BLaER1 treated with 17β-estradiol and CSF1 and Interleukin-3, amounts not matched to agents 10 nM and 100 nM (cell line): ENCODE measurements at regions not wholly inside any gene's neighbourhood (a gene's known extent, or its start where the extent isn't known, plus 50 kb on each side); places are given as distances from the start of the nearest gene placed in this dataset.
"Not testable (repeated sequence)": the region's sequence is repeated elsewhere in the genome, so short reads cannot be mapped to it uniquely, and the experiment has no call there.

ENCODE experiments used
- H3K27ac ChIP-seq, 11 experiments: shearing (Covaris generic); formaldehyde crosslinking; 2 replicates each; pipeline ENCODE4 v1.8.1; 2022
- H3K27me3 ChIP-seq, 11 experiments: shearing (Covaris generic); formaldehyde crosslinking; 2 replicates each; pipeline ENCODE4 v1.8.1; 2022
- H3K36me3 ChIP-seq, 11 experiments: shearing (Covaris generic); formaldehyde crosslinking; 2 replicates each; pipeline ENCODE4 v1.8.1; 2022
- H3K4me1 ChIP-seq, 10 experiments: shearing (Covaris generic); formaldehyde crosslinking; 2 replicates each; pipeline ENCODE4 v1.8.1; 2022
- H3K4me2 ChIP-seq, 11 experiments: shearing (Covaris generic); formaldehyde crosslinking; 2 replicates each; pipeline ENCODE4 v1.8.1; 2022
- H3K4me3 ChIP-seq, 10 experiments: shearing (Covaris generic); formaldehyde crosslinking; 2 replicates each; pipeline ENCODE4 v1.8.1; 2022
- H3K9ac ChIP-seq, 11 experiments: shearing (Covaris generic); formaldehyde crosslinking; 2 replicates each; pipeline ENCODE4 v1.8.1; 2022
- H3K9me3 ChIP-seq, 11 experiments: shearing (Covaris generic); formaldehyde crosslinking; replicated peaks in 1 of 11; 2 replicates each; pipeline ENCODE4 v1.8.1; 2022
- H4K20me1 ChIP-seq, 11 experiments: shearing (Covaris generic); formaldehyde crosslinking; 2 replicates each; pipeline ENCODE4 v1.8.1; 2022
- Cebpa-rat ChIP-seq, 11 experiments: shearing (Covaris generic); IDR thresholded peaks; 2 replicates each; pipeline ENCODE4 v1.8.1; 2022

- Histone ChIP-seq H3K27me3 (no peaks in the 10 kb centered on the region), H3K36me3 (no peaks in the 10 kb centered on the region), H3K4me1 (peaks cover 0 to 5% (median 0%) of the 10 kb centered on the region in 10 experiments; a peak in 2 of 20 replicates), H3K27ac (no peak overlapping the region), H3K4me3 (no peak overlapping the region), H3K9me3 (no peaks in the 10 kb centered on the region), H4K20me1 (no peaks in the 10 kb centered on the region), H3K9ac (no peak overlapping the region), H3K4me2 (no peak overlapping the region)
- no peak for TF ChIP-seq Cebpa-rat (IDR thresholded peaks at IDR 0.05)
Observed at GRCh38 chr13:50474088-50474662, 369.3 kb downstream of the DLEU7 start.

DNA sequence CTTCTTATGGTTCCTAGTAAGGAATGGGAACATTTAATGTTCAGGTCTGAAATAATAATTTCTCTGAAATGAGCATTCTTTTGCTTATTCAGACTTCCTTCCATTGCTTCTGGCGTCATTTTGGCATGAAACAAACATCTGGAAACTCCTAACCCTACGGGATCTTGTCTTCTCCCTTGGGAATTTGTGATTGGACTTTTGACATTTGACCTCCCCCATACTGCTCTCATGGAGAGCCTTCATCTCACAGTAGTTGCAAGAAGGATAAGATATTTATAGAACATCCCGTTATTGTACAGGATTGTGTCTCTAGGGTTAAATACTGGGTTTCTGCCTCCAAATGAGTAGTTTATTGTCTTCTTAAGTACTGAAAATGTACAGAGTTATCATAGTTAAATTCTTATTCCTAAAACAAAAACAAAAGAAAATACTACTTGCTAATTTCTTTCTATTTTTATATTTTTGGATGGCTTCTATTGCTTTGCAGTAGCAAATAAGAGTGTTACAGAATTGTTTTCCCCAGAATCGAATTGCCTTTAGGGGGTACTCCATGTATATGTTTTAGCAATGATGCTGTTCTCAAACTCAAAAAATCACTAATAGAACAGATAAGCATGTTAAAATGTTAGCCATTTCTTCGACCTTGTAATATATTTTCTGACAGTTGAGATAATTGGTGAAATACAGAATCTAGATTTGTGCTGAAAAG lies 366.8 kb downstream of the DLEU7 start:
- no peak overlapping the region for H3K27ac ChIP-seq
- no peaks in the 10 kb centered on the region for H3K9me3 ChIP-seq
- no peak overlapping the region for H3K9ac ChIP-seq
- H3K27me3 ChIP-seq, result no peaks in the 10 kb centered on the region
- H4K20me1 ChIP-seq, result no peaks in the 10 kb centered on the region
- H3K36me3 ChIP-seq, result no peaks in the 10 kb centered on the region
- no peak for TF ChIP-seq Cebpa-rat (IDR thresholded peaks at IDR 0.05)
- peaks cover 0 to 5% (median 0%) of the 10 kb centered on the region in 10 experiments; a peak in 2 of 20 replicates for H3K4me1 ChIP-seq
- no peak overlapping the region for H3K4me3 ChIP-seq
- no peak overlapping the region for H3K4me2 ChIP-seq

DNA sequence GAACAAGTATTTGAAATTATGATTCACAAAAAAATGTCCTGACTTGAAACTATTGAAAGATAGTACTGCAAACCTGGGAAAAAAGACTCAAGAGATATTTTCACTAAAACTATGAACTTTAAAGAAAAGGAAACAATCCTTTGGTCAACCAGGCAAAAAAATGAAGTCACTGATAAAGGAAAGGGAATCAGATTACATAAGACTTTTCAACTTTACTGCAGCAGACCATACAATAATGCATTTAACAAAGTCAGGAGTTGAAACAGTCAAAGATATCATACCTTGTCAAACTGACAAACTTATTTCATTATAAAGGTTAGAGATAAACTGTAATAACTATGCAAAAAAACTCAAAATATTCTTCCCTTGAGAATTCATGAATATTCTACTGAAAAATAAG lies 361.6 kb downstream of the DLEU7 start:
- Histone ChIP-seq H3K36me3 (no peaks in the 10 kb centered on the region), H4K20me1 (no peaks in the 10 kb centered on the region), H3K4me3 (no peak overlapping the region), H3K9ac (no peak overlapping the region), H3K9me3 (no peaks in the 10 kb centered on the region), H3K4me1 (peaks cover 0 to 5% (median 0%) of the 10 kb centered on the region in 10 experiments; a peak in 2 of 20 replicates), H3K27me3 (no peaks in the 10 kb centered on the region), H3K27ac (no peak overlapping the region), H3K4me2 (no peak overlapping the region)
- TF ChIP-seq Cebpa-rat (IDR thresholded peaks at IDR 0.05), result no peak

GRCh38 chr13:50483416-50483815 lies 360.1 kb downstream of the DLEU7 start:
- Histone ChIP-seq H3K4me2 (no peak overlapping the region), H3K4me3 (no peak overlapping the region), H3K27ac (no peak overlapping the region), H4K20me1 (no peaks in the 10 kb centered on the region), H3K9ac (no peak overlapping the region), H3K36me3 (no peaks in the 10 kb centered on the region), H3K9me3 (no peaks in the 10 kb centered on the region), H3K27me3 (no peaks in the 10 kb centered on the region), H3K4me1 (no peaks in the 10 kb centered on the region)
- TF ChIP-seq Cebpa-rat (IDR thresholded peaks at IDR 0.05), result no peak

DNA sequence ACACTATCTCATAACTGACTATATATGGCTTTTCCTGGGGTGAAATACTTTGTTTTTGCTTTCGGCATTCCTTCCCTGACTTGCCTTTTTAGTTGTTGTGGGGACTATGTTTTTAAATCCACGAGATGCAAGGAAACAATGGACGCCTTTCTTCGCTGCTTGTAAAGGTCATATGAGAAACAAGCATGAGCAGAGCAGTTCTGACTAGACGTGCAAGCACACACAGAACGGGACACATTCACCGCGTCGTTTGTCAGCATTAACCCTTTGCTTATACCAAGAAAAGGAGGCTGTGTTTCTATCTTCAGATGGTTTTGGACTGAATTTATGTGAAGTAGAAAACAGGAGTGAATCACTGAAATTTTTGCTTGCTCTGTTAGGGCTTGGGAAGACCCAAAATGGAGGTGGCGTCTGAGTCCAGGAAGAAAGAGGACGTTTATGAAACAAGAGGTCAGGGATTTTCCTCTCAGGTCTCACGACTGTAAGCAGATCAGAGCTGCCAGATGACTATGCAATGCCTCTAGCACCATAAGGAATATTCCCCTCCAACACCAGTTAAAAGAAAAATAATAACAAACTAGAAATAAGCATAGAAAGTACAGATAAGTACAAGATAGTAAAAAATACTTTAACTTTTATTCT lies 358.9 kb downstream of the DLEU7 start:
- Histone ChIP-seq H3K4me1 (no peaks in the 10 kb centered on the region), H3K27ac (no peak overlapping the region), H3K9ac (no peak overlapping the region), H4K20me1 (no peaks in the 10 kb centered on the region), H3K4me2 (no peak overlapping the region), H3K4me3 (no peak overlapping the region), H3K27me3 (no peaks in the 10 kb centered on the region), H3K9me3 (no peaks in the 10 kb centered on the region), H3K36me3 (no peaks in the 10 kb centered on the region)
- TF ChIP-seq Cebpa-rat (IDR thresholded peaks at IDR 0.05), result no peak

GRCh38 chr13:50485979-50486935 lies 357.2 kb downstream of the DLEU7 start:
- Histone ChIP-seq H3K9ac (no peak overlapping the region), H3K4me3 (no peak overlapping the region), H4K20me1 (no peaks in the 10 kb centered on the region), H3K4me1 (no peaks in the 10 kb centered on the region), H3K9me3 (peaks cover 0 to 3% (median 0%) of the 10 kb centered on the region in 11 experiments; a peak in 1 of 22 replicates), H3K27me3 (no peaks in the 10 kb centered on the region), H3K36me3 (no peaks in the 10 kb centered on the region), H3K27ac (no peak overlapping the region), H3K4me2 (no peak overlapping the region)
- TF ChIP-seq Cebpa-rat (IDR thresholded peaks at IDR 0.05), result no peak

GRCh38 chr13:50493683-50494082 lies 349.8 kb downstream of the DLEU7 start:
- peaks cover 0 to 7% (median 0%) of the 10 kb centered on the region in 11 experiments; a peak in 2 of 22 replicates for H3K9me3 ChIP-seq
- no peaks in the 10 kb centered on the region for H3K36me3 ChIP-seq
- H3K4me2 ChIP-seq, result 0 out of 22 replicates have a peak overlapping the region, but pooled peaks of 1 of the 11 experiments have one; percentile 12
- no peak overlapping the region for H3K27ac ChIP-seq
- no peaks in the 10 kb centered on the region for H4K20me1 ChIP-seq
- no peak for TF ChIP-seq Cebpa-rat (IDR thresholded peaks at IDR 0.05)
- H3K4me3 ChIP-seq, result no peak overlapping the region
- peaks cover 0 to 12% (median 3%) of the 10 kb centered on the region in 10 experiments; a peak in 8 of 20 replicates for H3K4me1 ChIP-seq
- no peaks in the 10 kb centered on the region for H3K27me3 ChIP-seq
- H3K9ac ChIP-seq, result no peak overlapping the region

DNA sequence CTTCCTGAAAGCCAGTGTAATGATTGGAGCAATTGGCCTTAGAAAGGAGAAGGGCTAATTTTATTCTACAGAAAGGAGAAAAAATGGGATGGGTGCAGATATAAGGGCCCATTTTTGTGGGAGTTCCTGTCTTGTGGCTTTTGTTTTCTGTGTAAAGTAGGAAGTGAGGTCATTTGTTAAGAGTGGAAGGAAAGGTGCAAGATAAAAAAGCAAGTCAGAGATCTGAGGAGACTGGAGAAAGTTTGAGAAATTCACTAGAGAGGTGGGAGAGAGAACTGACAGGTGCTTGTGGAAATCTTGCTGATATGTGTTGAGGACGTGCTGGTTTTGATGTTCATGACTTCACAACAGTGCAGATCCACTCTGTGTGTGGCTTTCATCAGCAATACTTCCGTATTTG lies 349.4 kb downstream of the DLEU7 start:
- H3K4me1 ChIP-seq, result peaks cover 0 to 12% (median 3%) of the 10 kb centered on the region in 10 experiments; a peak in 8 of 20 replicates
- H3K4me2 ChIP-seq, result peak overlapping the region in 4 of 11 experiments; percentile 4 to 12 (median 7); a peak in 4 of 22 replicates
- H3K9ac ChIP-seq, result no peak overlapping the region

GRCh38 chr13:50503212-50503611 lies 340.3 kb downstream of the DLEU7 start:
- H3K36me3 ChIP-seq, H3K9me3 ChIP-seq, H3K27me3 ChIP-seq, H3K4me3 ChIP-seq, H3K27ac ChIP-seq, H3K9ac ChIP-seq, H4K20me1 ChIP-seq, H3K4me2 ChIP-seq, H3K4me1 ChIP-seq: not testable (repeated sequence)

More for the DNA sequence above, 349.4 kb downstream of the DLEU7 start:
- H3K4me3 ChIP-seq, result no peak overlapping the region
- no peaks in the 10 kb centered on the region for H3K27me3 ChIP-seq
- no peak overlapping the region for H3K27ac ChIP-seq
- H3K9me3 ChIP-seq, result peaks cover 0 to 7% (median 0%) of the 10 kb centered on the region in 11 experiments; a peak in 2 of 22 replicates
- H3K36me3 ChIP-seq, result no peaks in the 10 kb centered on the region
- no peaks in the 10 kb centered on the region for H4K20me1 ChIP-seq
- no peak for TF ChIP-seq Cebpa-rat (IDR thresholded peaks at IDR 0.05)
